NOMO-1 (cell line): ENCODE measurements at regions not wholly inside any gene's neighbourhood (a gene's known extent, or its start where the extent isn't known, plus 50 kb on each side); places are given as distances from the start of the nearest gene placed in this dataset.

Experiments
- DNase-seq, 2 experiments: peaks; one replicate each; lab custom pipeline; 2025; ENCODE audit not compliant: unreplicated experiment in 2 of 2; lab: John Stamatoyannopoulos, UW

GRCh38 chr14:40618225-40618898 is 988.3 kb upstream of the LRFN5 start:
- no peak for DNase-seq

GRCh38 chr14:40616579-40616978 is 990.1 kb upstream of the LRFN5 start:
- no peak for DNase-seq

- no peak for DNase-seq
Measured at GRCh38 chr14:40601063-40601462, 1005.6 kb upstream of the LRFN5 start.

- DNase-seq = no peak
Measured at GRCh38 chr14:40599725-40600124, 1007.0 kb upstream of the LRFN5 start.

- DNase-seq = peak in 1 of 2 experiments; percentile 2
Measured at GRCh38 chr14:40581264-40581663, 1025.4 kb upstream of the LRFN5 start.

GRCh38 chr14:40576880-40577478 is 1029.7 kb upstream of the LRFN5 start:
- no peak for DNase-seq

GRCh38 chr14:40574780-40575179 is 1031.9 kb upstream of the LRFN5 start:
- DNase-seq = no peak

- DNase-seq = no peak
Measured at GRCh38 chr14:40525314-40525713, 1081.4 kb upstream of the LRFN5 start.

GRCh38 chr14:40523123-40523522 is 1083.6 kb upstream of the LRFN5 start:
- no peak for DNase-seq

- DNase-seq = no peak
Measured at GRCh38 chr14:40494483-40494882, 1062.2 kb upstream of the FBXO33 start.

- no peak for DNase-seq
Measured at GRCh38 chr14:40487824-40488223, 1055.6 kb upstream of the FBXO33 start.

- DNase-seq = no peak
Measured at GRCh38 chr14:40485688-40486087, 1053.5 kb upstream of the FBXO33 start.

GRCh38 chr14:40476005-40476404 is 1043.8 kb upstream of the FBXO33 start:
- no peak for DNase-seq

- no peak for DNase-seq
Measured at GRCh38 chr14:40467969-40468368, 1035.7 kb upstream of the FBXO33 start.

- DNase-seq = no peak
Measured at GRCh38 chr14:40464531-40464930, 1032.3 kb upstream of the FBXO33 start.

GRCh38 chr14:40463886-40464285 is 1031.7 kb upstream of the FBXO33 start:
- DNase-seq = no peak

- DNase-seq = no peak
Measured at GRCh38 chr14:40452674-40453073, 1020.4 kb upstream of the FBXO33 start.

GRCh38 chr14:40447017-40447416 is 1014.8 kb upstream of the FBXO33 start:
- DNase-seq = no peak

- no peak for DNase-seq
Measured at GRCh38 chr14:40445020-40445419, 1012.8 kb upstream of the FBXO33 start.

- DNase-seq = no peak
Measured at GRCh38 chr14:40436551-40436950, 1004.3 kb upstream of the FBXO33 start.

- peak; percentile 15 to 33 for DNase-seq
Measured at GRCh38 chr14:40417777-40418401, 985.7 kb upstream of the FBXO33 start.

- DNase-seq = no peak
Measured at GRCh38 chr14:40416565-40416964, 984.3 kb upstream of the FBXO33 start.
